Femur (tissue), 1 donor: ENCODE measurements at regions not wholly inside any gene's neighbourhood (a gene's known extent, or its start where the extent isn't known, plus 50 kb on each side); places are given as distances from the start of the nearest gene placed in this dataset.

Experiments
- DNase-seq: peaks from one replicate; pipeline ENCODE4 v3.0.0-alpha.2; 2017

GRCh38 chr1:175864625-175865024, 121.2 kb upstream of the TNR start:
- no peak for DNase-seq

- no peak for DNase-seq
Measured at GRCh38 chr1:175864183-175864582, 120.8 kb upstream of the TNR start.

GRCh38 chr1:175863299-175864050, 120.1 kb upstream of the TNR start:
- no peak for DNase-seq

GRCh38 chr1:175862408-175862807, 119.0 kb upstream of the TNR start:
- DNase-seq: no peak

- DNase-seq: no peak
Measured at GRCh38 chr1:175861626-175862367, 118.4 kb upstream of the TNR start.

GRCh38 chr1:175857756-175858155, 114.4 kb upstream of the TNR start:
- no peak for DNase-seq

GRCh38 chr1:175853681-175854080, 110.3 kb upstream of the TNR start:
- DNase-seq: no peak

- DNase-seq: no peak
Measured at GRCh38 chr1:175851749-175852148, 108.4 kb upstream of the TNR start.

- DNase-seq: no peak
Measured at GRCh38 chr1:175848329-175848728, 104.9 kb upstream of the TNR start.

- no peak for DNase-seq
Measured at GRCh38 chr1:175845985-175846384, 102.6 kb upstream of the TNR start.

GRCh38 chr1:175845338-175845737, 101.9 kb upstream of the TNR start:
- DNase-seq: no peak

- DNase-seq: no peak
Measured at GRCh38 chr1:175844877-175845276, 101.5 kb upstream of the TNR start.

GRCh38 chr1:175842550-175842949, 99.2 kb upstream of the TNR start:
- no peak for DNase-seq

GRCh38 chr1:175841738-175842187, 98.4 kb upstream of the TNR start:
- DNase-seq: no peak

GRCh38 chr1:175840787-175841186, 97.4 kb upstream of the TNR start:
- no peak for DNase-seq

- DNase-seq: no peak
Measured at GRCh38 chr1:175839779-175840669, 96.6 kb upstream of the TNR start.

GRCh38 chr1:175834597-175834996, 91.2 kb upstream of the TNR start:
- no peak for DNase-seq

- no peak for DNase-seq
Measured at GRCh38 chr1:175833951-175834350, 90.6 kb upstream of the TNR start.

GRCh38 chr1:175833502-175833901, 90.1 kb upstream of the TNR start:
- DNase-seq: no peak

- DNase-seq: no peak
Measured at GRCh38 chr1:175830500-175830899, 87.1 kb upstream of the TNR start.

GRCh38 chr1:175829845-175830244, 86.5 kb upstream of the TNR start:
- no peak for DNase-seq

GRCh38 chr1:175826705-175827104, 83.3 kb upstream of the TNR start:
- DNase-seq: no peak

- DNase-seq: no peak
Measured at GRCh38 chr1:175824079-175824478, 80.7 kb upstream of the TNR start.
